ENCODE measurements at regions not wholly inside any gene's neighbourhood (a gene's known extent, or its start where the extent isn't known, plus 50 kb on each side); places are given as distances from the start of the nearest gene placed in this dataset.

DNA sequence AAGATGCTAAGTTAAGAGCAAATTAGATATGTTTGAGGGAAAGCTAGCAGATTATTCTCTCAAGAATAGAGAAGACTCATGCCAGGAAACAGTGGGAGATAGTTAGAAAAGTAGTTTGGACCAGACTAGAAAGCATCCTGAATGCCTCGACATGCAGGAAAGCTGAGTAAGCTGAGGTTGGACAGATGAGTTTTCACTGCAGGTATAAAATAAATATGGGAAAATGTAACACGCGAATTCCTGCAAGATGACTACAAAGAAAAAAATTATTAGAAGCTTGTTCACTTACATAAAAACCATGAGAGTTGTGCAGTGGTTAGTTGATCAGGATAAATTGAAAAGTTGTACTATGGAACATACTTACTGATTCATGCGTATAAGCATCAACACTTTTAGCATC lies 484.2 kb upstream of the MANEA start:
- H2BK5ac ChIP-seq (ENCODE audit: insufficient read length, low read length): no peak overlapping the region
- no peak overlapping the region for H2BK20ac ChIP-seq (ENCODE audit: low read depth, low read length, poor library complexity, severe bottlenecking)
- no peaks in the 10 kb centered on the region for H4K20me1 ChIP-seq (ENCODE audit: control insufficient read depth, insufficient read depth, insufficient read length)
- no peak overlapping the region for H3T11ph ChIP-seq (ENCODE audit: low read length)
- no peak overlapping the region for H2AK5ac ChIP-seq (ENCODE audit: insufficient read length, low read length)
- Mint-ChIP-seq H3K4me3 (no peak overlapping the region), H3K27me3 (ENCODE audit: low read depth) (no peaks in the 10 kb centered on the region), H3K4me1 (peaks cover 2 to 4% of the 10 kb centered on the region in 2 experiments; a peak in 2 of 4 replicates), H3K36me3 (ENCODE audit: insufficient read depth in 1 of 3, low read depth in 3 of 3) (no peaks in the 10 kb centered on the region), H3K27ac (no peak overlapping the region), H3K9me3 (no peaks in the 10 kb centered on the region)
- no peaks in the 10 kb centered on the region for H3K79me2 ChIP-seq (ENCODE audit: insufficient read depth, low read length)
- no peak for DNase-seq
- H3K14ac ChIP-seq (ENCODE audit: insufficient read depth, low read length): no peak overlapping the region
- H2BK120ac ChIP-seq (ENCODE audit: low read depth, low read length, poor library complexity, severe bottlenecking): no peak overlapping the region
- no peak overlapping the region for H3K4ac ChIP-seq (ENCODE audit: low read depth, low read length)
- no peaks in the 10 kb centered on the region for H3K79me1 ChIP-seq (ENCODE audit: insufficient read depth, low read depth, low read length, poor library complexity, severe bottlenecking)
- no peak overlapping the region for H3K27ac ChIP-seq (ENCODE audit: insufficient read length, low read depth, low read length)
- H4K91ac ChIP-seq (ENCODE audit: insufficient read length, low read depth, low read length): no peak overlapping the region
- H3K23me2 ChIP-seq (ENCODE audit: insufficient read length, low read depth, low read length, poor library complexity, severe bottlenecking): no peaks in the 10 kb centered on the region
- H3K18ac ChIP-seq (ENCODE audit: insufficient read length, low read depth, low read length): no peak overlapping the region
- no peaks in the 10 kb centered on the region for H3K9me3 ChIP-seq (ENCODE audit: control insufficient read depth, low read depth, low read length)
- TF ChIP-seq, protein P1, sequence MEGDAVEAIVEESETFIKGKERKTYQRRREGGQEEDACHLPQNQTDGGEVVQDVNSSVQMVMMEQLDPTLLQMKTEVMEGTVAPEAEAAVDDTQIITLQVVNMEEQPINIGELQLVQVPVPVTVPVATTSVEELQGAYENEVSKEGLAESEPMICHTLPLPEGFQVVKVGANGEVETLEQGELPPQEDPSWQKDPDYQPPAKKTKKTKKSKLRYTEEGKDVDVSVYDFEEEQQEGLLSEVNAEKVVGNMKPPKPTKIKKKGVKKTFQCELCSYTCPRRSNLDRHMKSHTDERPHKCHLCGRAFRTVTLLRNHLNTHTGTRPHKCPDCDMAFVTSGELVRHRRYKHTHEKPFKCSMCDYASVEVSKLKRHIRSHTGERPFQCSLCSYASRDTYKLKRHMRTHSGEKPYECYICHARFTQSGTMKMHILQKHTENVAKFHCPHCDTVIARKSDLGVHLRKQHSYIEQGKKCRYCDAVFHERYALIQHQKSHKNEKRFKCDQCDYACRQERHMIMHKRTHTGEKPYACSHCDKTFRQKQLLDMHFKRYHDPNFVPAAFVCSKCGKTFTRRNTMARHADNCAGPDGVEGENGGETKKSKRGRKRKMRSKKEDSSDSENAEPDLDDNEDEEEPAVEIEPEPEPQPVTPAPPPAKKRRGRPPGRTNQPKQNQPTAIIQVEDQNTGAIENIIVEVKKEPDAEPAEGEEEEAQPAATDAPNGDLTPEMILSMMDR (conservative IDR thresholded peaks at IDR 0.05): no peak
- H3K9ac ChIP-seq (ENCODE audit: extremely low read depth, insufficient read length, low read length): no peak overlapping the region
- no peak overlapping the region for H3K4me2 ChIP-seq (ENCODE audit: insufficient read depth, insufficient read length, low read length)
- H3K56ac ChIP-seq (ENCODE audit: insufficient read length, low read depth, low read length): no peak overlapping the region
- H3K23ac ChIP-seq (ENCODE audit: insufficient read length, low read depth, low read length): no peak overlapping the region
- no peaks in the 10 kb centered on the region for H3K4me1 ChIP-seq (ENCODE audit: insufficient read depth, low read length)
- H4K5ac ChIP-seq (ENCODE audit: insufficient read length, low read depth, low read length): no peak overlapping the region
- no peak overlapping the region for H2BK12ac ChIP-seq (ENCODE audit: insufficient read length, low read depth, low read length)
- WGBS (ENCODE audit: extremely low coverage, insufficient read length, low lambda C conversion rate): no CpG with 5 or more reads among the region's 4 CpGs
- no peak overlapping the region for H2BK15ac ChIP-seq (ENCODE audit: low read depth, low read length)
- no peak overlapping the region for H2AFZ ChIP-seq (ENCODE audit: low read length)
- H3K27me3 ChIP-seq (ENCODE audit: insufficient read depth, low read length): no peaks in the 10 kb centered on the region
- no peak overlapping the region for H4K8ac ChIP-seq (replicated peaks; ENCODE audit: insufficient read length, low read depth, low read length)

Measured in H9 (cell line).